K562 (cell line): ENCODE measurements at regions not wholly inside any gene's neighbourhood (a gene's known extent, or its start where the extent isn't known, plus 50 kb on each side); places are given as distances from the start of the nearest gene placed in this dataset.

ENCODE experiments used
- ATAC-seq: fragments of 200-7000 bp; cut with Tn5 transposase; 3 replicates; pipeline ENCODE4 v1.9.1; 2020; ENCODE audit warnings: moderate library complexity
- BruUV-seq: library from RNA; stranded (reverse); fragments of 400-500 nt; replicated peaks from 2 replicates; lab custom pipeline; 2021; lab: Mats Ljungman, UMichigan
- CTCF ChIA-PET: fragments of 300-600 bp; formaldehyde crosslinking; extraction: SDS; loops from one replicate; lab custom pipeline; 2021; ENCODE audit warnings: low intra/inter-chr PET ratio; lab: Yijun Ruan, JAX
- POLR2A ChIA-PET: fragments of 300-600, 350-650 bp; sonication (Branson Sonifier 250); formaldehyde crosslinking; extraction: SDS; loops from one replicate; lab custom pipeline; 2021; ENCODE audit warnings: antibody characterized with exemption, inconsistent platforms; lab: Yijun Ruan, JAX
- DNase-seq, 4 experiments: peaks; one replicate each; pipeline versions ENCODE4 v3.0.0 to v3.0.0-alpha.2; 2011 to 2018; ENCODE audit warnings: low spot score in 3 of 4, mixed read lengths in 3 of 4; ENCODE audit errors: extremely low read depth in 1 of 4
- FAIRE-seq: peaks from 2 replicates; lab custom pipeline; 2011; peaks lifted over from hg19 to GRCh38; lab: Jason Lieb, UNC
- H2AFZ ChIP-seq: 2 replicates; pipeline ENCODE4 v1.6.0; 2011; ENCODE audit warnings: low read depth, low read length, control low read depth, inconsistent platforms
- H3K27ac ChIP-seq: fragments of 200-600 bp; 3 replicates; pipeline ENCODE4 v1.8.0; 2011; ENCODE audit warnings: low read depth, mild to moderate bottlenecking, control low read depth, inconsistent platforms, low read length, moderate library complexity, mixed read lengths; ENCODE audit errors: extremely low read depth
- H3K27me3 ChIP-seq, 2 experiments: fragments of 300-600 bp in 1 of 2; 2 replicates in 1 of 2; 3 replicates in 1 of 2; pipeline versions ENCODE4 v1.6.0 to v1.8.0; 2011; ENCODE audit warnings: inconsistent platforms in 2 of 2, low read length in 2 of 2, mild to moderate bottlenecking in 1 of 2, mixed read lengths in 1 of 2, moderate library complexity in 1 of 2; ENCODE audit not compliant: control insufficient read depth in 2 of 2, insufficient read depth in 2 of 2
- H3K36me3 ChIP-seq: fragments of 300-600 bp; 3 replicates; pipeline ENCODE4 v1.8.0; 2011; ENCODE audit warnings: mild to moderate bottlenecking, low read length, inconsistent platforms; ENCODE audit not compliant: control insufficient read depth, insufficient read depth
- H3K4me1 ChIP-seq, 2 experiments: fragments of 200-600 bp in 1 of 2; replicated peaks in 1 of 2; 2 replicates in 1 of 2; 3 replicates in 1 of 2; pipeline versions ENCODE4 v1.5.1 to v1.8.0; 2011; ENCODE audit warnings: inconsistent platforms in 2 of 2, low read length in 2 of 2, mild to moderate bottlenecking in 1 of 2, mixed read lengths in 1 of 2, moderate library complexity in 1 of 2; ENCODE audit not compliant: control insufficient read depth in 2 of 2, insufficient read depth in 2 of 2
- H3K4me2 ChIP-seq: 2 replicates; pipeline ENCODE4 v1.6.1; 2011; ENCODE audit warnings: low read length, control low read depth, inconsistent platforms, mixed read lengths; ENCODE audit not compliant: insufficient read depth
- H3K4me3 ChIP-seq: fragments of 200-600 bp; sonication (generic), shearing (Covaris generic); 2 replicates; pipeline ENCODE4 v1.5.1; 2016; ENCODE audit warnings: control low read depth, inconsistent platforms
- H3K79me2 ChIP-seq: fragments of 200-600 bp; 3 replicates; pipeline ENCODE4 v1.8.0; 2011; ENCODE audit warnings: low read length, inconsistent platforms; ENCODE audit not compliant: control insufficient read depth, insufficient read depth
- H3K9ac ChIP-seq, 2 experiments: 2 replicates each; pipeline versions ENCODE4 v1.6.0 to v1.6.1; 2011; ENCODE audit warnings: low read depth in 2 of 2, low read length in 2 of 2, control low read depth in 1 of 2, inconsistent platforms in 1 of 2, mild to moderate bottlenecking in 1 of 2, mixed read lengths in 1 of 2; ENCODE audit not compliant: insufficient read depth in 1 of 2
- H3K9me1 ChIP-seq: one replicate; pipeline ENCODE4 v1.6.0; 2011; ENCODE audit warnings: inconsistent platforms, mild to moderate bottlenecking, low read length, moderate library complexity; ENCODE audit not compliant: control insufficient read depth, insufficient read depth
- H3K9me3 ChIP-seq: replicated peaks from 2 replicates; pipeline ENCODE4 v1.5.1; 2011; ENCODE audit warnings: low read depth, low read length, inconsistent platforms; ENCODE audit not compliant: control insufficient read depth, insufficient read depth
- H4K20me1 ChIP-seq: replicated peaks from 2 replicates; pipeline ENCODE4 v1.6.1; 2011; ENCODE audit warnings: low read length, inconsistent platforms, mixed read lengths; ENCODE audit not compliant: control insufficient read depth, insufficient read depth
- DPF2 ChIP-seq: fragments of 450-650 bp; IDR thresholded peaks from 2 replicates; pipeline ENCODE4 v1.6.1; 2016
- EGR1 ChIP-seq: fragments of 450-650 bp; conservative IDR thresholded peaks from 2 replicates; pipeline ENCODE4 v1.6.1; 2017; ENCODE audit warnings: mild to moderate bottlenecking
- ELF2 ChIP-seq: fragments of 250-450 bp; sonication (Bioruptor Pico); IDR thresholded peaks from 2 replicates; pipeline ENCODE4 v1.5.0; 2021; ENCODE audit warnings: mild to moderate bottlenecking
- ETV5 ChIP-seq: sonication (generic); formaldehyde crosslinking; IDR thresholded peaks from 2 replicates; pipeline ENCODE4 v1.4.0; 2020; ENCODE audit warnings: low read depth, mild to moderate bottlenecking, missing genetic modification reagents
- GTF2E2 ChIP-seq: fragments of 200-800 bp; sonication (Bioruptor generic); IDR thresholded peaks from 2 replicates; pipeline ENCODE4 v1.6.1; 2016; ENCODE audit warnings: missing genetic modification characterization, missing compliant biosample characterization
- JUNB ChIP-seq: fragments of 450-650 bp; formaldehyde crosslinking; conservative IDR thresholded peaks from 2 replicates; pipeline ENCODE4 v1.4.0; 2020; ENCODE audit warnings: mild to moderate bottlenecking
- RB1 ChIP-seq: fragments of 450-650 bp; IDR thresholded peaks from 2 replicates; pipeline ENCODE4 v1.6.1; 2017; ENCODE audit warnings: low read depth, mild to moderate bottlenecking
- ZBTB49 ChIP-seq: sonication (generic); formaldehyde crosslinking; IDR thresholded peaks from 2 replicates; pipeline ENCODE4 v1.8.0; 2022; ENCODE audit warnings: missing genetic modification reagents, mild to moderate bottlenecking, borderline replicate concordance
- ZMIZ1 ChIP-seq, 2 experiments: fragments of 150-350 bp in 1 of 2; IDR thresholded peaks; 2 replicates each; pipeline ENCODE4 v1.6.1; 2012 to 2016; ENCODE audit warnings: low read depth in 2 of 2, low read length in 2 of 2, mild to moderate bottlenecking in 1 of 2, moderate library complexity in 1 of 2
- ZNF316 ChIP-seq: fragments of 450-650 bp; IDR thresholded peaks from 2 replicates; pipeline ENCODE4 v1.6.1; 2016
- ZNF695 ChIP-seq: fragments of 450-650 bp; formaldehyde crosslinking; IDR thresholded peaks from 2 replicates; pipeline ENCODE4 v1.4.0; 2020; ENCODE audit warnings: mild to moderate bottlenecking, moderate library complexity
- ZSCAN32 ChIP-seq: fragments of 450-650 bp; formaldehyde crosslinking; IDR thresholded peaks from 2 replicates; pipeline ENCODE4 v1.4.0; 2020; ENCODE audit warnings: mild to moderate bottlenecking, moderate library complexity
- WGBS: fragments of 100-300 bp; shearing (Covaris generic); methylation state at CpG from one replicate; pipeline ENCODE4 v1.1.6; 2016; ENCODE audit warnings: low coverage, mixed read lengths; ENCODE audit not compliant: insufficient coverage; ENCODE audit errors: missing lambda C conversion rate; 5-methylcytosine and 5-hydroxymethylcytosine counted together
- in situ Hi-C: fragments of 300-500 bp; cut with MboI; formaldehyde crosslinking; loops from 4 replicates; pipeline ENCODE4 v1.15.0; 2018; ENCODE audit warnings: inconsistent platforms, mixed read lengths
- intact Hi-C: fragments of 100-400 bp; cut with micrococcal nuclease; formaldehyde crosslinking; loops from 2 replicates; pipeline ENCODE4 v1.14.2; 2022

- no TSS peak for BruUV-seq
- no peaks in the 10 kb centered on the region for H3K79me2 ChIP-seq
- no peak overlapping the region for H3K9ac ChIP-seq
- H3K4me2 ChIP-seq = no peak overlapping the region
- ChIA-PET POLR2A (no interaction called here), CTCF (no interaction called here)
- in situ Hi-C loops (no loop called here), intact Hi-C loops (no loop called here)
- FAIRE-seq (no peak), ATAC-seq (no peak), DNase-seq (no peak)
- no peak overlapping the region for H3K27ac ChIP-seq
- no peak overlapping the region for H3K4me3 ChIP-seq
- no peaks in the 10 kb centered on the region for H3K4me1 ChIP-seq
- H3K27me3 ChIP-seq = no peaks in the 10 kb centered on the region
- no peaks in the 10 kb centered on the region for H3K36me3 ChIP-seq
- no peaks in the 10 kb centered on the region for H3K9me1 ChIP-seq
- no peaks in the 10 kb centered on the region for H3K9me3 ChIP-seq
- H4K20me1 ChIP-seq = no peaks in the 10 kb centered on the region
- H2AFZ ChIP-seq = no peak overlapping the region
- TF ChIP-seq EGR1 (no peak), DPF2 (no peak), GTF2E2 (tag) (no peak), JUNB (CRISPR knock-in tag) (no peak), ELF2 (CRISPR knock-in tag) (no peak), ETV5 (CRISPR knock-in tag) (no peak)
Measured at GRCh38 chr3:20515834-20516233, 329.8 kb upstream of the SGO1 start.

GRCh38 chr3:20511863-20512505, 326.0 kb upstream of the SGO1 start:
- intact Hi-C loops = loop anchor here (1.0 to 5.0 kb wide), 5 partner anchors 171 to 1605 kb away; no protein-coding TSS in a partner anchor
- Histone ChIP-seq H3K4me1 (no peaks in the 10 kb centered on the region), H3K36me3 (no peaks in the 10 kb centered on the region), H3K4me2 (no peak overlapping the region), H3K9me3 (no peaks in the 10 kb centered on the region), H3K9me1 (no peaks in the 10 kb centered on the region), H3K27ac (no peak overlapping the region), H3K4me3 (no peak overlapping the region), H3K9ac (no peak overlapping the region), H4K20me1 (no peaks in the 10 kb centered on the region), H2AFZ (no peak overlapping the region), H3K27me3 (no peaks in the 10 kb centered on the region), H3K79me2 (no peaks in the 10 kb centered on the region)
- BruUV-seq = no TSS peak
- ChIA-PET POLR2A (no interaction called here), CTCF (interaction anchor here (0.7 to 1.5 kb wide), 2 partner anchors 418 to 973 kb away, joined by 4 to 5 read pairs; no protein-coding TSS in a partner anchor)
- WGBS = 4% methylated on average over 4 of the region's 4 CpGs
- peak; percentile 90 for ATAC-seq
- DNase-seq = peak in 3 of 4 experiments; percentile 16 to 60 (median 31)
- FAIRE-seq = no peak
- in situ Hi-C loops = no loop called here
- TF ChIP-seq ZSCAN32 (CRISPR knock-in tag) = peak; percentile 92
- no peak for TF ChIP-seq ZBTB49 (CRISPR knock-in tag)
- TF ChIP-seq RB1 = 0 out of 2 replicates have a peak, but pooled peaks have one; percentile 18
- no peak for TF ChIP-seq ZNF695 (CRISPR knock-in tag)
- no peak for TF ChIP-seq ZMIZ1 (IDR thresholded peaks at IDR 0.05; ENCODE audit: low read depth in 2 of 2, low read length in 2 of 2)
- no peak for TF ChIP-seq ZNF316
